CD14-positive monocyte (primary cell): ENCODE measurements at regions not wholly inside any gene's neighbourhood (a gene's known extent, or its start where the extent isn't known, plus 50 kb on each side); places are given as distances from the start of the nearest gene placed in this dataset.

Experiments
- DNase-seq, 3 donors: peaks; one replicate each; pipeline ENCODE4 v3.0.0-alpha.2; 2011 to 2022
- H2AFZ ChIP-seq: 2 replicates; pipeline ENCODE4 v1.6.0; 2012; ENCODE audit warnings: mild to moderate bottlenecking, low read depth, low read length, inconsistent platforms; ENCODE audit not compliant: insufficient read depth, poor library complexity, severe bottlenecking
- H3K27ac ChIP-seq, 2 donors: 1 replicate in 1 of 2; 2 replicates in 1 of 2; pipeline ENCODE4 v1.5.1; 2012 to 2013; ENCODE audit warnings: low read length in 2 of 2, control low read depth in 1 of 2, inconsistent platforms in 1 of 2, low read depth in 1 of 2, mild to moderate bottlenecking in 1 of 2
- H3K27me3 ChIP-seq, 2 donors: one replicate each; pipeline versions ENCODE4 v1.6.0 to v1.6.1; 2011 to 2013; ENCODE audit warnings: low read length in 2 of 2; ENCODE audit not compliant: control insufficient read depth in 2 of 2, insufficient read depth in 2 of 2
- H3K36me3 ChIP-seq, 2 donors: replicated peaks in 1 of 2; 1 replicate in 1 of 2; 2 replicates in 1 of 2; pipeline versions ENCODE4 v1.5.1 to v1.6.1; 2012 to 2013; ENCODE audit warnings: low read length in 2 of 2, control low read depth in 1 of 2, inconsistent platforms in 1 of 2, mild to moderate bottlenecking in 1 of 2; ENCODE audit not compliant: insufficient read depth in 2 of 2, control insufficient read depth in 1 of 2
- H3K4me1 ChIP-seq, 2 donors: 1 replicate in 1 of 2; 2 replicates in 1 of 2; pipeline versions ENCODE4 v1.5.1 to v1.6.1; 2012 to 2013; ENCODE audit warnings: low read length in 2 of 2, control low read depth in 1 of 2, inconsistent platforms in 1 of 2, mild to moderate bottlenecking in 1 of 2, moderate library complexity in 1 of 2; ENCODE audit not compliant: insufficient read depth in 2 of 2, control insufficient read depth in 1 of 2
- H3K4me2 ChIP-seq: replicated peaks from 2 replicates; pipeline ENCODE3; 2012; ENCODE audit warnings: low read length, moderate library complexity, mild to moderate bottlenecking; ENCODE audit not compliant: poor library complexity, severe bottlenecking; ENCODE audit errors: extremely low read depth
- H3K4me3 ChIP-seq, 3 experiments: fragments of 200-600 bp in 1 of 3; sonication (generic) in 1 of 3; replicated peaks in 1 of 3; 1 replicate in 2 of 3; 2 replicates in 1 of 3; pipeline ENCODE4 v1.5.1; 2011 to 2013; ENCODE audit warnings: low read length in 3 of 3, mild to moderate bottlenecking in 3 of 3, control low read depth in 2 of 3, low read depth in 2 of 3, inconsistent platforms in 1 of 3, moderate library complexity in 1 of 3
- H3K79me2 ChIP-seq: 2 replicates; pipeline ENCODE4 v1.6.0; 2012; ENCODE audit warnings: mild to moderate bottlenecking, control low read depth, inconsistent platforms, low read length, moderate library complexity; ENCODE audit not compliant: insufficient read depth
- H3K9ac ChIP-seq: 2 replicates; pipeline ENCODE4 v1.6.0; 2017; ENCODE audit warnings: low read length, mild to moderate bottlenecking; ENCODE audit not compliant: insufficient read depth, poor library complexity, severe bottlenecking
- H3K9me3 ChIP-seq, 2 donors: replicated peaks in 1 of 2; 1 replicate in 1 of 2; 2 replicates in 1 of 2; pipeline versions ENCODE4 v1.5.1 to v1.6.1; 2012 to 2013; ENCODE audit warnings: low read length in 2 of 2, control low read depth in 1 of 2; ENCODE audit not compliant: control insufficient read depth in 1 of 2, insufficient read depth in 1 of 2
- H4K20me1 ChIP-seq: 2 replicates; pipeline ENCODE4 v1.6.0; 2012; ENCODE audit warnings: mild to moderate bottlenecking, low read length, control low read depth, moderate library complexity; ENCODE audit not compliant: insufficient read depth
- H3K27ac Mint-ChIP-seq, 7 donors: one replicate each; pipeline ENCODE4 v1.8.0; 2020; ENCODE audit warnings: mild to moderate bottlenecking in 7 of 7, mixed read lengths in 7 of 7, moderate library complexity in 6 of 7, inconsistent platforms in 2 of 7
- H3K27me3 Mint-ChIP-seq, 3 donors: one replicate each; pipeline ENCODE4 v1.8.0; 2021 to 2022; ENCODE audit warnings: low read depth in 3 of 3, mild to moderate bottlenecking in 3 of 3, mixed read lengths in 3 of 3, moderate library complexity in 3 of 3, inconsistent platforms in 1 of 3
- H3K36me3 Mint-ChIP-seq, 2 donors: one replicate each; pipeline ENCODE4 v1.8.0; 2020; ENCODE audit warnings: mixed read lengths in 2 of 2, inconsistent platforms in 1 of 2, mild to moderate bottlenecking in 1 of 2
- H3K4me1 Mint-ChIP-seq: one replicate; pipeline ENCODE4 v1.8.0; 2020; ENCODE audit warnings: mild to moderate bottlenecking, mixed read lengths
- H3K4me3 Mint-ChIP-seq, 2 donors: one replicate each; pipeline ENCODE4 v1.8.0; 2020; ENCODE audit warnings: mild to moderate bottlenecking in 2 of 2, mixed read lengths in 2 of 2, moderate library complexity in 1 of 2
- H3K9me3 Mint-ChIP-seq, 7 donors: one replicate each; pipeline ENCODE4 v1.8.0; 2020 to 2022; ENCODE audit warnings: mixed read lengths in 7 of 7, mild to moderate bottlenecking in 6 of 7, moderate library complexity in 6 of 7, inconsistent platforms in 2 of 7
- CTCF ChIP-seq: fragments of 200-600 bp; IDR thresholded peaks from one replicate; pipeline ENCODE4 v1.8.0; 2022; ENCODE audit warnings: antibody characterized with exemption, mild to moderate bottlenecking
- WGBS: methylation state at CpG from one replicate; pipeline ENCODE4 v1.1.5; 2013; ENCODE audit warnings: missing lambda C conversion rate; ENCODE audit not compliant: insufficient coverage; 5-methylcytosine and 5-hydroxymethylcytosine counted together
- intact Hi-C, 2 donors: fragments of 100-400 bp; cut with micrococcal nuclease; formaldehyde crosslinking; loops; one replicate each; pipeline versions ENCODE4 v1.15.0 to v1.15.1; 2023

- TF ChIP-seq CTCF, result no peak
- no peak overlapping the region for H3K4me3 ChIP-seq
- no peak overlapping the region for H3K27ac ChIP-seq
- WGBS, result 84% methylated on average over 11 of the region's 14 CpGs
- H3K27me3 ChIP-seq, result no peaks in the 10 kb centered on the region
- H3K9ac ChIP-seq, result no peak overlapping the region
- H2AFZ ChIP-seq, result no peak overlapping the region
- no peak for DNase-seq
- no peaks in the 10 kb centered on the region for H3K4me1 ChIP-seq
- Mint-ChIP-seq H3K4me1 (no peaks in the 10 kb centered on the region), H3K27me3 (no peaks in the 10 kb centered on the region), H3K9me3 (peaks cover 0 to 19% (median 11%) of the 10 kb centered on the region in 7 donors), H3K27ac (no peak overlapping the region), H3K36me3 (no peaks in the 10 kb centered on the region), H3K4me3 (no peak overlapping the region)
- H3K9me3 ChIP-seq, result peaks cover 3 to 22% of the 10 kb centered on the region in 2 donors
- H4K20me1 ChIP-seq, result no peaks in the 10 kb centered on the region
- no peaks in the 10 kb centered on the region for H3K36me3 ChIP-seq
- no peak overlapping the region for H3K4me2 ChIP-seq
- intact Hi-C loops, result no loop called here
- H3K79me2 ChIP-seq, result no peaks in the 10 kb centered on the region
These were observed 109.0 kb upstream of the SOX1 start for GRCh38 chr13:111957913-111958450.

- Histone ChIP-seq H3K4me3 (no peak overlapping the region), H3K27me3 (no peaks in the 10 kb centered on the region), H3K4me1 (no peaks in the 10 kb centered on the region), H3K9me3 (peaks cover 0 to 14% of the 10 kb centered on the region in 2 donors), H3K27ac (no peak overlapping the region), H3K9ac (no peak overlapping the region), H2AFZ (no peak overlapping the region), H3K79me2 (no peaks in the 10 kb centered on the region), H3K36me3 (no peaks in the 10 kb centered on the region), H3K4me2 (no peak overlapping the region), H4K20me1 (no peaks in the 10 kb centered on the region)
- DNase-seq, result no peak
- Mint-ChIP-seq H3K4me1 (no peaks in the 10 kb centered on the region), H3K9me3 (peaks cover 0 to 14% (median 7%) of the 10 kb centered on the region in 7 donors), H3K4me3 (no peak overlapping the region), H3K27me3 (no peaks in the 10 kb centered on the region), H3K36me3 (no peaks in the 10 kb centered on the region), H3K27ac (no peak overlapping the region)
- 97% methylated on average over 7 of the region's 11 CpGs for WGBS
- TF ChIP-seq CTCF, result no peak
- intact Hi-C loops, result no loop called here
These were observed 108.1 kb upstream of the SOX1 start for GRCh38 chr13:111958612-111959395.
